Neutrophil (primary cell): ENCODE measurements at regions not wholly inside any gene's neighbourhood (a gene's known extent, or its start where the extent isn't known, plus 50 kb on each side); places are given as distances from the start of the nearest gene placed in this dataset.

Source experiments
- H3K27ac ChIP-seq: fragments of 200-600 bp; sonication (generic); 2 replicates; pipeline ENCODE4 v1.5.1; 2016; ENCODE audit warnings: mild to moderate bottlenecking, moderate library complexity
- H3K27me3 ChIP-seq: fragments of 200-600 bp; sonication (generic); 2 replicates; pipeline ENCODE4 v1.6.0; 2016; ENCODE audit warnings: mild to moderate bottlenecking
- H3K36me3 ChIP-seq: fragments of 200-600 bp; sonication (generic); 2 replicates; pipeline ENCODE4 v1.5.1; 2017
- H3K4me1 ChIP-seq, 2 experiments: fragments of 200-600 bp in 1 of 2; sonication (generic) in 1 of 2; 1 replicate in 1 of 2; 2 replicates in 1 of 2; pipeline versions ENCODE4 v1.5.1 to v1.6.1; 2013 to 2016; ENCODE audit warnings: low read depth in 1 of 2, low read length in 1 of 2, mild to moderate bottlenecking in 1 of 2, moderate library complexity in 1 of 2; ENCODE audit not compliant: control insufficient read depth in 1 of 2, insufficient read depth in 1 of 2
- H3K4me3 ChIP-seq, 2 experiments: fragments of 200-600 bp in 1 of 2; sonication (generic) in 1 of 2; 1 replicate in 1 of 2; 2 replicates in 1 of 2; pipeline ENCODE4 v1.5.1; 2013 to 2016; ENCODE audit warnings: low read depth in 1 of 2, low read length in 1 of 2, mild to moderate bottlenecking in 1 of 2, moderate library complexity in 1 of 2
- H3K9me3 ChIP-seq: fragments of 200-600 bp; sonication (generic); 2 replicates; pipeline ENCODE4 v1.5.1; 2016
- TF ChIP-seq, protein P1 (sequence below): fragments of 200-600 bp; sonication (generic); IDR thresholded peaks from 2 replicates; pipeline ENCODE4 v1.5.1; 2016; ENCODE audit warnings: antibody characterized with exemption

GRCh38 chr16:9357829-9358228 lies 266.4 kb downstream of the HAPSTR1 start:
- H3K9me3 ChIP-seq = no peaks in the 10 kb centered on the region
- no peaks in the 10 kb centered on the region for H3K27me3 ChIP-seq
- no peaks in the 10 kb centered on the region for H3K36me3 ChIP-seq
- no peak overlapping the region for H3K27ac ChIP-seq
- H3K4me1 ChIP-seq = no peaks in the 10 kb centered on the region
- no peak overlapping the region for H3K4me3 ChIP-seq
- TF ChIP-seq, protein P1, sequence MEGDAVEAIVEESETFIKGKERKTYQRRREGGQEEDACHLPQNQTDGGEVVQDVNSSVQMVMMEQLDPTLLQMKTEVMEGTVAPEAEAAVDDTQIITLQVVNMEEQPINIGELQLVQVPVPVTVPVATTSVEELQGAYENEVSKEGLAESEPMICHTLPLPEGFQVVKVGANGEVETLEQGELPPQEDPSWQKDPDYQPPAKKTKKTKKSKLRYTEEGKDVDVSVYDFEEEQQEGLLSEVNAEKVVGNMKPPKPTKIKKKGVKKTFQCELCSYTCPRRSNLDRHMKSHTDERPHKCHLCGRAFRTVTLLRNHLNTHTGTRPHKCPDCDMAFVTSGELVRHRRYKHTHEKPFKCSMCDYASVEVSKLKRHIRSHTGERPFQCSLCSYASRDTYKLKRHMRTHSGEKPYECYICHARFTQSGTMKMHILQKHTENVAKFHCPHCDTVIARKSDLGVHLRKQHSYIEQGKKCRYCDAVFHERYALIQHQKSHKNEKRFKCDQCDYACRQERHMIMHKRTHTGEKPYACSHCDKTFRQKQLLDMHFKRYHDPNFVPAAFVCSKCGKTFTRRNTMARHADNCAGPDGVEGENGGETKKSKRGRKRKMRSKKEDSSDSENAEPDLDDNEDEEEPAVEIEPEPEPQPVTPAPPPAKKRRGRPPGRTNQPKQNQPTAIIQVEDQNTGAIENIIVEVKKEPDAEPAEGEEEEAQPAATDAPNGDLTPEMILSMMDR = no peak

DNA sequence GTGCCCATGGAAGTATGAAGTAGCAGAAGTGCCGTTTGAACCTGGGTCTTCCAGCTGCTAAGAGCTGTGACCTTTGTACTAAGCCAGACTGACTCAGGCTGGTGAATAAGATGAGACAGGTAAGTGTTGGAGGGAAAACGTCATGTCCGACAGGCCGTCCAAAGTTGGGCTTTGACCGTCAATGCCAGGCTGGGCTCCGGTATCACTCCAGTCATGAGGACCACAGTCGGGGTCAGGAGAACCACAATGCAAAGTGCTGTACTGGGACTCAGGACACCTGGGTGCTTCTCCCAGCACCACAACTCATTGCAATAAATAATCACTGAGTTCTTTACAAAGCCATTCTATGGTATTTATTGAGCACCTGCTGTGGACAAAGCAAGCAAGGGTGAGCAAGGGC lies 268.6 kb downstream of the HAPSTR1 start:
- no peaks in the 10 kb centered on the region for H3K9me3 ChIP-seq
- H3K36me3 ChIP-seq = no peaks in the 10 kb centered on the region
- H3K4me3 ChIP-seq = no peak overlapping the region
- TF ChIP-seq, protein P1 = no peak
- H3K4me1 ChIP-seq = no peaks in the 10 kb centered on the region
- H3K27ac ChIP-seq = no peak overlapping the region
- no peaks in the 10 kb centered on the region for H3K27me3 ChIP-seq

GRCh38 chr16:9362050-9362449 lies 270.6 kb downstream of the HAPSTR1 start:
- no peaks in the 10 kb centered on the region for H3K9me3 ChIP-seq
- no peaks in the 10 kb centered on the region for H3K27me3 ChIP-seq
- TF ChIP-seq, protein P1 = no peak
- H3K27ac ChIP-seq = no peak overlapping the region
- H3K4me1 ChIP-seq = no peaks in the 10 kb centered on the region
- H3K36me3 ChIP-seq = no peaks in the 10 kb centered on the region
- no peak overlapping the region for H3K4me3 ChIP-seq

DNA sequence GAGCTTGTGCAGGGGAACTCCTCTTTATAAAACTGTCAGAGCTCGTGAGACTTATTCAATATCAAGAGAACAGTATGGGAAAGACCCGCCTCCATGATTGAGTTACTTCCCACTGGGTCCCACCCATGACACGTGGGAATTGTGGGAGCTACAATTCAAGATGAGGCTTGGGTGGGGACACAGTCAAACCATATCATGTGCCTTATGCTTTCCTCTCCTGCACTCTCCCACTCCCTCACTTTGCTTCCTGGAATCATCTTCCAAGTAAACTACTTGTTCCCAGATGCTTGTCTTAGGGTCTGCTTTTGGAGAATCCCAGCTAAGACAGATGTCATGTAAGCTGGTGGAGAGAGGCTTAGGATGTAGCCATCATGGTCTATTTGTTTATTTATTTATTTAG lies 271.2 kb downstream of the HAPSTR1 start:
- no peak overlapping the region for H3K27ac ChIP-seq
- H3K4me1 ChIP-seq = no peaks in the 10 kb centered on the region
- H3K36me3 ChIP-seq = no peaks in the 10 kb centered on the region
- H3K4me3 ChIP-seq = no peak overlapping the region
- TF ChIP-seq, protein P1 = no peak
- H3K9me3 ChIP-seq = no peaks in the 10 kb centered on the region
- no peaks in the 10 kb centered on the region for H3K27me3 ChIP-seq

DNA sequence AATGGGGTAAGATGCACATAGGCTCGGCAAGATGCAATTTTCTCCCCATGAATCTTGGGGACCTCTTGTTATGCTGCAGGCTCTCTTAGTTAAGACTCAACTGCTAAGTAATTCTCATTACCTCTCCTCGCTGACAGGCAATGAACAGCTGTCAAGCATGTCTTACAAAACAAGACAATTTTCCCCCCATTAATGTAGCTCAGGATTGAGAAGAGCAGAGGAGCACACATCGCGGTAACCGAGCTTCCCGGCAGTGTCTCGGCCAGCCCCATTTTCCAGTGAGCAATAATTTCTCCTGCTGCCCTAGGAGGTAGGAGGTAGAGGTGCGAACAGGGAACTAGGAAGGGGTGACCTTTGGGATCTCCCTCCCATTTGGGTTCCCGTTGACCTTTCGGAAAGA lies 272.1 kb downstream of the HAPSTR1 start:
- no peak overlapping the region for H3K4me3 ChIP-seq
- TF ChIP-seq, protein P1 = no peak
- H3K27me3 ChIP-seq = no peaks in the 10 kb centered on the region
- no peaks in the 10 kb centered on the region for H3K4me1 ChIP-seq
- H3K36me3 ChIP-seq = no peaks in the 10 kb centered on the region
- H3K27ac ChIP-seq = no peak overlapping the region
- no peaks in the 10 kb centered on the region for H3K9me3 ChIP-seq

GRCh38 chr16:9364721-9365369 lies 273.4 kb downstream of the HAPSTR1 start:
- no peaks in the 10 kb centered on the region for H3K36me3 ChIP-seq
- no peak overlapping the region for H3K27ac ChIP-seq
- no peak overlapping the region for H3K4me3 ChIP-seq
- TF ChIP-seq, protein P1 = no peak
- H3K4me1 ChIP-seq = no peaks in the 10 kb centered on the region
- no peaks in the 10 kb centered on the region for H3K9me3 ChIP-seq
- H3K27me3 ChIP-seq = no peaks in the 10 kb centered on the region
